ENCODE measurements at regions not wholly inside any gene's neighbourhood (a gene's known extent, or its start where the extent isn't known, plus 50 kb on each side); places are given as distances from the start of the nearest gene placed in this dataset.

DNA sequence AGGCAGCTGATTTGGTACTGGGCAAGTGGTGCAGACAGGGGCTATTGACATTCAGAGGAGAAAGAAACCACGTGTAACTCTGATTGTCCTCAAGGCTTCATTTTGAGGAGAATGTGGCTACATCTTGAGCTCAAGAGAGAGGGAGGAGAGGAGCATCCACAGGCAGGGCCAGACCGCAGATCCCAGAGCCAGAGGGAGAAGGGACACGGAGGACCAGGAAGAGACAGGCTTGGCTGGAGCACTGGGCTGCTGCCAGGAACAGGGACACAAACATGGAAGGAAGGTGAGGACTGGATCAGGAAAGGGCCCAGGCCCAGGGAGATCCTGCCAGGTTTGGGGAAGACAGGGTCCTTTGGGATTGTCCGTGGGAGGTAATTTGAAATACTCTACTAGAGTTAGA is 158.3 kb downstream of the GPAM start:
- no peak for ATAC-seq
- ChIA-PET POLR2A (no interaction called here), CTCF (interaction anchor here (3.8 kb wide), 1 partner anchor 112 kb away, joined by 31 read pairs; no protein-coding TSS in a partner anchor)
- DNase-seq (ENCODE audit: low spot score) = no peak
- H3K9me3 Mint-ChIP-seq = peaks cover 11% of the 10 kb centered on the region
- H3K27me3 Mint-ChIP-seq (ENCODE audit: low read depth) = no peaks in the 10 kb centered on the region
- no peak overlapping the region for H3K27ac Mint-ChIP-seq
- no peak overlapping the region for H3K4me3 Mint-ChIP-seq
- peaks cover 6% of the 10 kb centered on the region; the same call in 1 of the 2 replicates for H3K36me3 Mint-ChIP-seq
- no peak for TF ChIP-seq TEAD4 (CRISPR knock-in tag; IDR thresholded peaks at IDR 0.05)
- TF ChIP-seq MXD4 (CRISPR knock-in tag; IDR thresholded peaks at IDR 0.05; ENCODE audit: borderline replicate concordance) = no peak
- no peak for TF ChIP-seq ZNF396 (CRISPR knock-in tag; IDR thresholded peaks at IDR 0.05; ENCODE audit: borderline replicate concordance)
- TF ChIP-seq SMAD3 (CRISPR knock-in tag; IDR thresholded peaks at IDR 0.05; ENCODE audit: borderline replicate concordance) = no peak
- TF ChIP-seq ETV6 (CRISPR knock-in tag; IDR thresholded peaks at IDR 0.05) = no peak
- TF ChIP-seq, protein P1, sequence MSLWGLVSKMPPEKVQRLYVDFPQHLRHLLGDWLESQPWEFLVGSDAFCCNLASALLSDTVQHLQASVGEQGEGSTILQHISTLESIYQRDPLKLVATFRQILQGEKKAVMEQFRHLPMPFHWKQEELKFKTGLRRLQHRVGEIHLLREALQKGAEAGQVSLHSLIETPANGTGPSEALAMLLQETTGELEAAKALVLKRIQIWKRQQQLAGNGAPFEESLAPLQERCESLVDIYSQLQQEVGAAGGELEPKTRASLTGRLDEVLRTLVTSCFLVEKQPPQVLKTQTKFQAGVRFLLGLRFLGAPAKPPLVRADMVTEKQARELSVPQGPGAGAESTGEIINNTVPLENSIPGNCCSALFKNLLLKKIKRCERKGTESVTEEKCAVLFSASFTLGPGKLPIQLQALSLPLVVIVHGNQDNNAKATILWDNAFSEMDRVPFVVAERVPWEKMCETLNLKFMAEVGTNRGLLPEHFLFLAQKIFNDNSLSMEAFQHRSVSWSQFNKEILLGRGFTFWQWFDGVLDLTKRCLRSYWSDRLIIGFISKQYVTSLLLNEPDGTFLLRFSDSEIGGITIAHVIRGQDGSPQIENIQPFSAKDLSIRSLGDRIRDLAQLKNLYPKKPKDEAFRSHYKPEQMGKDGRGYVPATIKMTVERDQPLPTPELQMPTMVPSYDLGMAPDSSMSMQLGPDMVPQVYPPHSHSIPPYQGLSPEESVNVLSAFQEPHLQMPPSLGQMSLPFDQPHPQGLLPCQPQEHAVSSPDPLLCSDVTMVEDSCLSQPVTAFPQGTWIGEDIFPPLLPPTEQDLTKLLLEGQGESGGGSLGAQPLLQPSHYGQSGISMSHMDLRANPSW (CRISPR knock-in tag; conservative IDR thresholded peaks at IDR 0.05; ENCODE audit: low read depth) = no peak
- no peak for TF ChIP-seq SP1 (CRISPR knock-in tag; conservative IDR thresholded peaks at IDR 0.05)
- TF ChIP-seq CREB1 (CRISPR knock-in tag; IDR thresholded peaks at IDR 0.05) = no peak
- TF ChIP-seq FOXJ3 (CRISPR knock-in tag; IDR thresholded peaks at IDR 0.05; ENCODE audit: borderline replicate concordance) = no peak
- TF ChIP-seq, protein P2, sequence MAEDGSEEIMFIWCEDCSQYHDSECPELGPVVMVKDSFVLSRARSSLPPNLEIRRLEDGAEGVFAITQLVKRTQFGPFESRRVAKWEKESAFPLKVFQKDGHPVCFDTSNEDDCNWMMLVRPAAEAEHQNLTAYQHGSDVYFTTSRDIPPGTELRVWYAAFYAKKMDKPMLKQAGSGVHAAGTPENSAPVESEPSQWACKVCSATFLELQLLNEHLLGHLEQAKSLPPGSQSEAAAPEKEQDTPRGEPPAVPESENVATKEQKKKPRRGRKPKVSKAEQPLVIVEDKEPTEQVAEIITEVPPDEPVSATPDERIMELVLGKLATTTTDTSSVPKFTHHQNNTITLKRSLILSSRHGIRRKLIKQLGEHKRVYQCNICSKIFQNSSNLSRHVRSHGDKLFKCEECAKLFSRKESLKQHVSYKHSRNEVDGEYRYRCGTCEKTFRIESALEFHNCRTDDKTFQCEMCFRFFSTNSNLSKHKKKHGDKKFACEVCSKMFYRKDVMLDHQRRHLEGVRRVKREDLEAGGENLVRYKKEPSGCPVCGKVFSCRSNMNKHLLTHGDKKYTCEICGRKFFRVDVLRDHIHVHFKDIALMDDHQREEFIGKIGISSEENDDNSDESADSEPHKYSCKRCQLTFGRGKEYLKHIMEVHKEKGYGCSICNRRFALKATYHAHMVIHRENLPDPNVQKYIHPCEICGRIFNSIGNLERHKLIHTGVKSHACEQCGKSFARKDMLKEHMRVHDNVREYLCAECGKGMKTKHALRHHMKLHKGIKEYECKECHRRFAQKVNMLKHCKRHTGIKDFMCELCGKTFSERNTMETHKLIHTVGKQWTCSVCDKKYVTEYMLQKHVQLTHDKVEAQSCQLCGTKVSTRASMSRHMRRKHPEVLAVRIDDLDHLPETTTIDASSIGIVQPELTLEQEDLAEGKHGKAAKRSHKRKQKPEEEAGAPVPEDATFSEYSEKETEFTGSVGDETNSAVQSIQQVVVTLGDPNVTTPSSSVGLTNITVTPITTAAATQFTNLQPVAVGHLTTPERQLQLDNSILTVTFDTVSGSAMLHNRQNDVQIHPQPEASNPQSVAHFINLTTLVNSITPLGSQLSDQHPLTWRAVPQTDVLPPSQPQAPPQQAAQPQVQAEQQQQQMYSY (CRISPR knock-in tag; IDR thresholded peaks at IDR 0.05) = no peak
- TF ChIP-seq ZNF671 (CRISPR knock-in tag; IDR thresholded peaks at IDR 0.05) = no peak
- TF ChIP-seq NR2C2 (CRISPR knock-in tag; IDR thresholded peaks at IDR 0.05) = no peak
- TF ChIP-seq TEAD1 (CRISPR knock-in tag; IDR thresholded peaks at IDR 0.05) = no peak
- TF ChIP-seq TCF7 (CRISPR knock-in tag; IDR thresholded peaks at IDR 0.05; ENCODE audit: low read depth) = no peak
- TF ChIP-seq CREM (CRISPR knock-in tag; IDR thresholded peaks at IDR 0.05) = no peak
- TF ChIP-seq ZNF263 (CRISPR knock-in tag; IDR thresholded peaks at IDR 0.05; ENCODE audit: low read depth) = no peak
- TF ChIP-seq KAT7 (CRISPR knock-in tag; IDR thresholded peaks at IDR 0.05; ENCODE audit: borderline replicate concordance) = no peak
- TF ChIP-seq, protein P3, sequence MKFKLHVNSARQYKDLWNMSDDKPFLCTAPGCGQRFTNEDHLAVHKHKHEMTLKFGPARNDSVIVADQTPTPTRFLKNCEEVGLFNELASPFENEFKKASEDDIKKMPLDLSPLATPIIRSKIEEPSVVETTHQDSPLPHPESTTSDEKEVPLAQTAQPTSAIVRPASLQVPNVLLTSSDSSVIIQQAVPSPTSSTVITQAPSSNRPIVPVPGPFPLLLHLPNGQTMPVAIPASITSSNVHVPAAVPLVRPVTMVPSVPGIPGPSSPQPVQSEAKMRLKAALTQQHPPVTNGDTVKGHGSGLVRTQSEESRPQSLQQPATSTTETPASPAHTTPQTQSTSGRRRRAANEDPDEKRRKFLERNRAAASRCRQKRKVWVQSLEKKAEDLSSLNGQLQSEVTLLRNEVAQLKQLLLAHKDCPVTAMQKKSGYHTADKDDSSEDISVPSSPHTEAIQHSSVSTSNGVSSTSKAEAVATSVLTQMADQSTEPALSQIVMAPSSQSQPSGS (CRISPR knock-in tag; IDR thresholded peaks at IDR 0.05; ENCODE audit: borderline replicate concordance, low read depth) = no peak
- TF ChIP-seq, protein P4, sequence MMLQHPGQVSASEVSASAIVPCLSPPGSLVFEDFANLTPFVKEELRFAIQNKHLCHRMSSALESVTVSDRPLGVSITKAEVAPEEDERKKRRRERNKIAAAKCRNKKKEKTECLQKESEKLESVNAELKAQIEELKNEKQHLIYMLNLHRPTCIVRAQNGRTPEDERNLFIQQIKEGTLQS (CRISPR knock-in tag; conservative IDR thresholded peaks at IDR 0.05) = no peak
- no peaks in the 10 kb centered on the region for H3K4me1 Mint-ChIP-seq

DNA sequence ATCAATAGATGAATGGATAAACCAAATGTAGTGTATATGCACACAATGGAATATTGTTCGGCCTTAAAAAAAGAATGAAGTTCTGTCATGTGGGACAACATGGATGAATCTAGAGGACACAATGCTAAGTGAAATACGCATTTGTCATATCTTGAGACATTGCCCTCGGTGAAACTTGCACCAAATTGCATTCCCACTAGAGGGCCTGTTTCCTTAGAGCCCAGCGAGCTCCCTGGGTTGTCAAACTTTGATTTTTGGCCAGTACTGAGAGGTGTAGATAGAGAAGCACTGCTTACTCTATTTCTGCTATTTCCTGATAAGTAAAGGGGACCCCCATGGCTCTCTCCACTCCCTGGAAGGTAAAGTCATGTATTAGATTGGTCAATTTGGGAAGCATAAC is 157.1 kb downstream of the GPAM start:
- peak; percentile 12 for DNase-seq (ENCODE audit: low spot score)
- peak; percentile 84 for ATAC-seq
- POLR2A ChIA-PET = no interaction called here
- H3K27ac Mint-ChIP-seq = no peak overlapping the region
- H3K36me3 Mint-ChIP-seq = peaks cover 11% of the 10 kb centered on the region
- H3K27me3 Mint-ChIP-seq (ENCODE audit: low read depth) = no peaks in the 10 kb centered on the region
- peaks cover 17% of the 10 kb centered on the region for H3K9me3 Mint-ChIP-seq
- CTCF ChIA-PET = interaction anchor here (0.6 to 3.8 kb wide), 7 partner anchors 13 to 359 kb away, joined by 3 to 31 read pairs (median 3); no protein-coding TSS in a partner anchor
- H3K4me3 Mint-ChIP-seq = no peak overlapping the region
- H3K4me1 Mint-ChIP-seq = no peaks in the 10 kb centered on the region
- no peak for TF ChIP-seq CREB1 (CRISPR knock-in tag; IDR thresholded peaks at IDR 0.05)
- no peak for TF ChIP-seq ZNF423 (CRISPR knock-in tag; IDR thresholded peaks at IDR 0.05)
- TF ChIP-seq FOXP1 (CRISPR knock-in tag; IDR thresholded peaks at IDR 0.05; ENCODE audit: borderline replicate concordance) = no peak
- no peak for TF ChIP-seq IRF2 (CRISPR knock-in tag; IDR thresholded peaks at IDR 0.05; ENCODE audit: borderline replicate concordance, low read depth)
- TF ChIP-seq, protein P5, sequence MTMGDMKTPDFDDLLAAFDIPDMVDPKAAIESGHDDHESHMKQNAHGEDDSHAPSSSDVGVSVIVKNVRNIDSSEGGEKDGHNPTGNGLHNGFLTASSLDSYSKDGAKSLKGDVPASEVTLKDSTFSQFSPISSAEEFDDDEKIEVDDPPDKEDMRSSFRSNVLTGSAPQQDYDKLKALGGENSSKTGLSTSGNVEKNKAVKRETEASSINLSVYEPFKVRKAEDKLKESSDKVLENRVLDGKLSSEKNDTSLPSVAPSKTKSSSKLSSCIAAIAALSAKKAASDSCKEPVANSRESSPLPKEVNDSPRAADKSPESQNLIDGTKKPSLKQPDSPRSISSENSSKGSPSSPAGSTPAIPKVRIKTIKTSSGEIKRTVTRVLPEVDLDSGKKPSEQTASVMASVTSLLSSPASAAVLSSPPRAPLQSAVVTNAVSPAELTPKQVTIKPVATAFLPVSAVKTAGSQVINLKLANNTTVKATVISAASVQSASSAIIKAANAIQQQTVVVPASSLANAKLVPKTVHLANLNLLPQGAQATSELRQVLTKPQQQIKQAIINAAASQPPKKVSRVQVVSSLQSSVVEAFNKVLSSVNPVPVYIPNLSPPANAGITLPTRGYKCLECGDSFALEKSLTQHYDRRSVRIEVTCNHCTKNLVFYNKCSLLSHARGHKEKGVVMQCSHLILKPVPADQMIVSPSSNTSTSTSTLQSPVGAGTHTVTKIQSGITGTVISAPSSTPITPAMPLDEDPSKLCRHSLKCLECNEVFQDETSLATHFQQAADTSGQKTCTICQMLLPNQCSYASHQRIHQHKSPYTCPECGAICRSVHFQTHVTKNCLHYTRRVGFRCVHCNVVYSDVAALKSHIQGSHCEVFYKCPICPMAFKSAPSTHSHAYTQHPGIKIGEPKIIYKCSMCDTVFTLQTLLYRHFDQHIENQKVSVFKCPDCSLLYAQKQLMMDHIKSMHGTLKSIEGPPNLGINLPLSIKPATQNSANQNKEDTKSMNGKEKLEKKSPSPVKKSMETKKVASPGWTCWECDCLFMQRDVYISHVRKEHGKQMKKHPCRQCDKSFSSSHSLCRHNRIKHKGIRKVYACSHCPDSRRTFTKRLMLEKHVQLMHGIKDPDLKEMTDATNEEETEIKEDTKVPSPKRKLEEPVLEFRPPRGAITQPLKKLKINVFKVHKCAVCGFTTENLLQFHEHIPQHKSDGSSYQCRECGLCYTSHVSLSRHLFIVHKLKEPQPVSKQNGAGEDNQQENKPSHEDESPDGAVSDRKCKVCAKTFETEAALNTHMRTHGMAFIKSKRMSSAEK (CRISPR knock-in tag; IDR thresholded peaks at IDR 0.05; ENCODE audit: borderline replicate concordance) = no peak

Data from WTC11 (cell line).